ENCODE measurements at regions not wholly inside any gene's neighbourhood (a gene's known extent, or its start where the extent isn't known, plus 50 kb on each side); places are given as distances from the start of the nearest gene placed in this dataset.

GRCh38 chr11:87484566-87484965, 446.8 kb downstream of the TMEM135 start:
- no peak overlapping the region for H3K4me2 ChIP-seq (ENCODE audit: low read depth, low read length, poor library complexity, severe bottlenecking)
- no peaks in the 10 kb centered on the region for H4K20me1 ChIP-seq (ENCODE audit: insufficient read depth, low read depth, low read length)

GRCh38 chr11:87477321-87477720, 439.6 kb downstream of the TMEM135 start:
- Histone ChIP-seq H2AFZ (ENCODE audit: low read length) (no peak overlapping the region), H3K4me2 (ENCODE audit: low read depth, low read length, poor library complexity, severe bottlenecking) (peak overlapping the region; percentile 15), H3K9me2 (replicated peaks; ENCODE audit: insufficient read depth, low read length) (no peaks in the 10 kb centered on the region), H3K27ac (ENCODE audit: low read length) (no peak overlapping the region), H3K79me2 (ENCODE audit: low read length) (no peaks in the 10 kb centered on the region), H3K9ac (ENCODE audit: low read length) (no peak overlapping the region), H3K9me3 (ENCODE audit: low read length) (0 out of 2 replicates have a peak, but pooled peaks cover 3% of the 10 kb centered on the region), H3K4me1 (ENCODE audit: low read length) (peaks cover 15% of the 10 kb centered on the region), H4K20me1 (ENCODE audit: insufficient read depth, low read depth, low read length) (no peaks in the 10 kb centered on the region), H3K36me3 (ENCODE audit: insufficient read depth, low read length) (no peaks in the 10 kb centered on the region; the same call in 1 of the 2 replicates), H3K27me3 (ENCODE audit: low read length) (no peaks in the 10 kb centered on the region), H3K4me3 (ENCODE audit: low read length) (no peak overlapping the region; the same call in 1 of the 2 replicates)
- peak; percentile 57 for DNase-seq

More at GRCh38 chr11:87484566-87484965, 446.8 kb downstream of the TMEM135 start:
- Histone ChIP-seq H3K27ac (ENCODE audit: low read length) (no peak overlapping the region), H3K9me3 (ENCODE audit: low read length) (no peaks in the 10 kb centered on the region), H3K9me2 (replicated peaks; ENCODE audit: insufficient read depth, low read length) (no peaks in the 10 kb centered on the region), H3K4me1 (ENCODE audit: low read length) (no peaks in the 10 kb centered on the region), H3K4me3 (ENCODE audit: low read length) (no peak overlapping the region), H3K79me2 (ENCODE audit: low read length) (no peaks in the 10 kb centered on the region), H3K36me3 (ENCODE audit: insufficient read depth, low read length) (no peaks in the 10 kb centered on the region), H2AFZ (ENCODE audit: low read length) (no peak overlapping the region), H3K9ac (ENCODE audit: low read length) (no peak overlapping the region), H3K27me3 (ENCODE audit: low read length) (no peaks in the 10 kb centered on the region)
- DNase-seq = no peak

GRCh38 chr11:87473174-87473573, 435.4 kb downstream of the TMEM135 start:
- DNase-seq = no peak
- H3K9ac ChIP-seq (ENCODE audit: low read length) = no peak overlapping the region
- H3K27me3 ChIP-seq (ENCODE audit: low read length) = no peaks in the 10 kb centered on the region
- no peak overlapping the region for H2AFZ ChIP-seq (ENCODE audit: low read length)
- no peaks in the 10 kb centered on the region for H4K20me1 ChIP-seq (ENCODE audit: insufficient read depth, low read depth, low read length)
- H3K27ac ChIP-seq (ENCODE audit: low read length) = no peak overlapping the region
- no peaks in the 10 kb centered on the region for H3K79me2 ChIP-seq (ENCODE audit: low read length)
- no peak overlapping the region for H3K4me2 ChIP-seq (ENCODE audit: low read depth, low read length, poor library complexity, severe bottlenecking)
- no peaks in the 10 kb centered on the region; the same call in 1 of the 2 replicates for H3K36me3 ChIP-seq (ENCODE audit: insufficient read depth, low read length)
- no peaks in the 10 kb centered on the region; the same call in 1 of the 2 replicates for H3K9me2 ChIP-seq (replicated peaks; ENCODE audit: insufficient read depth, low read length)
- 0 out of 2 replicates have a peak, but pooled peaks cover 3% of the 10 kb centered on the region for H3K9me3 ChIP-seq (ENCODE audit: low read length)
- peaks cover 17% of the 10 kb centered on the region for H3K4me1 ChIP-seq (ENCODE audit: low read length)
- H3K4me3 ChIP-seq (ENCODE audit: low read length) = no peak overlapping the region

GRCh38 chr11:87466223-87466622, 428.5 kb downstream of the TMEM135 start:
- no peak overlapping the region for H3K4me3 ChIP-seq (ENCODE audit: low read length)
- no peaks in the 10 kb centered on the region for H4K20me1 ChIP-seq (ENCODE audit: insufficient read depth, low read depth, low read length)
- H3K9ac ChIP-seq (ENCODE audit: low read length) = no peak overlapping the region
- no peaks in the 10 kb centered on the region for H3K79me2 ChIP-seq (ENCODE audit: low read length)
- H3K4me1 ChIP-seq (ENCODE audit: low read length) = peaks cover 25% of the 10 kb centered on the region
- H3K36me3 ChIP-seq (ENCODE audit: insufficient read depth, low read length) = no peaks in the 10 kb centered on the region
- H3K27me3 ChIP-seq (ENCODE audit: low read length) = no peaks in the 10 kb centered on the region
- H3K9me3 ChIP-seq (ENCODE audit: low read length) = no peaks in the 10 kb centered on the region
- DNase-seq = no peak
- H3K4me2 ChIP-seq (ENCODE audit: low read depth, low read length, poor library complexity, severe bottlenecking) = no peak overlapping the region
- H3K9me2 ChIP-seq (replicated peaks; ENCODE audit: insufficient read depth, low read length) = no peaks in the 10 kb centered on the region
- no peak overlapping the region for H3K27ac ChIP-seq (ENCODE audit: low read length)
- no peak overlapping the region for H2AFZ ChIP-seq (ENCODE audit: low read length)

- Histone ChIP-seq H4K20me1 (ENCODE audit: insufficient read depth, low read depth, low read length) (no peaks in the 10 kb centered on the region), H3K4me2 (ENCODE audit: low read depth, low read length, poor library complexity, severe bottlenecking) (no peak overlapping the region), H3K4me1 (ENCODE audit: low read length) (peaks cover 30% of the 10 kb centered on the region), H3K79me2 (ENCODE audit: low read length) (no peaks in the 10 kb centered on the region), H3K27me3 (ENCODE audit: low read length) (no peaks in the 10 kb centered on the region), H3K36me3 (ENCODE audit: insufficient read depth, low read length) (no peaks in the 10 kb centered on the region), H3K27ac (ENCODE audit: low read length) (no peak overlapping the region), H2AFZ (ENCODE audit: low read length) (no peak overlapping the region), H3K9me2 (replicated peaks; ENCODE audit: insufficient read depth, low read length) (no peaks in the 10 kb centered on the region), H3K4me3 (ENCODE audit: low read length) (no peak overlapping the region), H3K9ac (ENCODE audit: low read length) (no peak overlapping the region), H3K9me3 (ENCODE audit: low read length) (no peaks in the 10 kb centered on the region)
- DNase-seq = no peak
Measured at GRCh38 chr11:87465716-87466115, 428.0 kb downstream of the TMEM135 start.

GRCh38 chr11:87463486-87464102, 425.9 kb downstream of the TMEM135 start:
- peak; percentile 95 for DNase-seq
- Histone ChIP-seq H3K9ac (ENCODE audit: low read length) (peak overlapping the region; percentile 0; the same call in 1 of the 2 replicates), H2AFZ (ENCODE audit: low read length) (peak overlapping the region; percentile 58), H3K36me3 (ENCODE audit: insufficient read depth, low read length) (no peaks in the 10 kb centered on the region), H3K79me2 (ENCODE audit: low read length) (no peaks in the 10 kb centered on the region), H3K4me1 (ENCODE audit: low read length) (peaks cover 49% of the 10 kb centered on the region), H3K4me3 (ENCODE audit: low read length) (no peak overlapping the region), H3K27me3 (ENCODE audit: low read length) (no peaks in the 10 kb centered on the region), H3K9me3 (ENCODE audit: low read length) (no peaks in the 10 kb centered on the region), H4K20me1 (ENCODE audit: insufficient read depth, low read depth, low read length) (no peaks in the 10 kb centered on the region), H3K9me2 (replicated peaks; ENCODE audit: insufficient read depth, low read length) (no peaks in the 10 kb centered on the region), H3K4me2 (ENCODE audit: low read depth, low read length, poor library complexity, severe bottlenecking) (peak overlapping the region; percentile 14), H3K27ac (ENCODE audit: low read length) (peak overlapping the region; percentile 74)

- Histone ChIP-seq H4K20me1 (ENCODE audit: insufficient read depth, low read depth, low read length) (no peaks in the 10 kb centered on the region), H3K36me3 (ENCODE audit: insufficient read depth, low read length) (no peaks in the 10 kb centered on the region), H3K9me3 (ENCODE audit: low read length) (no peaks in the 10 kb centered on the region), H3K4me1 (ENCODE audit: low read length) (peaks cover 48% of the 10 kb centered on the region), H3K27ac (ENCODE audit: low read length) (peak overlapping the region; percentile 74), H2AFZ (ENCODE audit: low read length) (peak overlapping the region; percentile 58), H3K4me3 (ENCODE audit: low read length) (no peak overlapping the region), H3K79me2 (ENCODE audit: low read length) (no peaks in the 10 kb centered on the region), H3K4me2 (ENCODE audit: low read depth, low read length, poor library complexity, severe bottlenecking) (peak overlapping the region; percentile 1), H3K9ac (ENCODE audit: low read length) (peak overlapping the region; percentile 14), H3K9me2 (replicated peaks; ENCODE audit: insufficient read depth, low read length) (no peaks in the 10 kb centered on the region), H3K27me3 (ENCODE audit: low read length) (no peaks in the 10 kb centered on the region)
- no peak for DNase-seq
Measured at GRCh38 chr11:87462171-87462570, 424.4 kb downstream of the TMEM135 start.

- H3K4me1 ChIP-seq (ENCODE audit: low read length) = peaks cover 55% of the 10 kb centered on the region
- H2AFZ ChIP-seq (ENCODE audit: low read length) = no peak overlapping the region
- DNase-seq = peak; percentile 61
- H3K9me3 ChIP-seq (ENCODE audit: low read length) = no peaks in the 10 kb centered on the region
- no peaks in the 10 kb centered on the region for H3K79me2 ChIP-seq (ENCODE audit: low read length)
- peak overlapping the region; percentile 74 for H3K27ac ChIP-seq (ENCODE audit: low read length)
- no peaks in the 10 kb centered on the region for H3K27me3 ChIP-seq (ENCODE audit: low read length)
- no peak overlapping the region for H3K9ac ChIP-seq (ENCODE audit: low read length)
- H3K4me3 ChIP-seq (ENCODE audit: low read length) = no peak overlapping the region
- H3K4me2 ChIP-seq (ENCODE audit: low read depth, low read length, poor library complexity, severe bottlenecking) = no peak overlapping the region
- no peaks in the 10 kb centered on the region for H3K9me2 ChIP-seq (replicated peaks; ENCODE audit: insufficient read depth, low read length)
- H4K20me1 ChIP-seq (ENCODE audit: insufficient read depth, low read depth, low read length) = no peaks in the 10 kb centered on the region
- no peaks in the 10 kb centered on the region for H3K36me3 ChIP-seq (ENCODE audit: insufficient read depth, low read length)
Measured at GRCh38 chr11:87460842-87461637, 423.3 kb downstream of the TMEM135 start.
